Panc1 (cell line): ENCODE measurements at regions not wholly inside any gene's neighbourhood (a gene's known extent, or its start where the extent isn't known, plus 50 kb on each side); places are given as distances from the start of the nearest gene placed in this dataset.

ENCODE experiments used
- ATAC-seq: fragments of 200-7000 bp; cut with Tn5 transposase; 2 replicates; pipeline ENCODE4 v1.9.1; 2020; ENCODE audit warnings: mild to moderate bottlenecking, moderate library complexity
- BruUV-seq: library from RNA; stranded (reverse); fragments of 400-500 nt; replicated peaks from 2 replicates; lab custom pipeline; 2021; lab: Mats Ljungman, UMichigan
- CTCF ChIA-PET: fragments of 300-600 bp; sonication (Branson Sonifier 250); formaldehyde crosslinking; loops from one replicate; lab custom pipeline; 2022; ENCODE audit warnings: antibody characterized with exemption; lab: Charles Lee
- POLR2A ChIA-PET: fragments of 300-600 bp; sonication (Branson Sonifier 250); formaldehyde crosslinking; loops from one replicate; lab custom pipeline; 2022; ENCODE audit warnings: antibody characterized with exemption; lab: Charles Lee
- DNase-seq: peaks from one replicate; pipeline ENCODE4 v3.0.0-alpha.2; 2010; ENCODE audit warnings: low read depth, low spot score
- H3K27ac ChIP-seq: 2 replicates; pipeline ENCODE4 v1.5.1; 2011; ENCODE audit warnings: mild to moderate bottlenecking, low read length, inconsistent platforms
- H3K27me3 ChIP-seq: fragments of 200-500 bp; sonication (Bioruptor generic); 2 replicates; pipeline ENCODE4 v1.6.0; 2014; ENCODE audit warnings: low read length, inconsistent platforms; ENCODE audit not compliant: control insufficient read depth, insufficient read depth
- H3K36me3 ChIP-seq: fragments of 200-500 bp; sonication (Bioruptor generic); 2 replicates; pipeline ENCODE4 v1.5.1; 2014; ENCODE audit warnings: inconsistent platforms, mild to moderate bottlenecking, low read length, moderate library complexity; ENCODE audit not compliant: control insufficient read depth, insufficient read depth
- H3K4me1 ChIP-seq: 2 replicates; pipeline ENCODE4 v1.5.1; 2011; ENCODE audit warnings: inconsistent platforms, mild to moderate bottlenecking, low read length, moderate library complexity; ENCODE audit not compliant: control insufficient read depth, insufficient read depth
- H3K4me3 ChIP-seq, 2 experiments: 2 replicates each; pipeline ENCODE4 v1.5.1; 2011 to 2012; ENCODE audit warnings: low read depth in 2 of 2, low read length in 2 of 2, mild to moderate bottlenecking in 2 of 2, inconsistent platforms in 1 of 2, moderate library complexity in 1 of 2
- H3K9me3 ChIP-seq: fragments of 200-500 bp; sonication (Bioruptor generic); 2 replicates; pipeline ENCODE4 v1.5.1; 2014; ENCODE audit warnings: low read depth, mild to moderate bottlenecking, inconsistent platforms, low read length, moderate library complexity; ENCODE audit not compliant: control insufficient read depth, insufficient read depth
- CTCF ChIP-seq: fragments of 450-650 bp; IDR thresholded peaks from 2 replicates; pipeline ENCODE4 v1.5.1; 2017; ENCODE audit warnings: mild to moderate bottlenecking
- POLR2AphosphoS5 ChIP-seq: IDR thresholded peaks from 2 replicates; pipeline ENCODE4 v1.6.1; 2012; ENCODE audit warnings: mild to moderate bottlenecking, low read depth, low read length, moderate library complexity
- REST ChIP-seq, 2 experiments: IDR thresholded peaks; 2 replicates each; pipeline ENCODE4 v1.6.1; 2011 to 2012; ENCODE audit warnings: low read depth in 2 of 2, control low read depth in 1 of 2, low read length in 1 of 2, mild to moderate bottlenecking in 1 of 2, moderate library complexity in 1 of 2; ENCODE audit not compliant: insufficient read depth in 1 of 2
- SIN3A ChIP-seq: IDR thresholded peaks from 2 replicates; pipeline ENCODE4 v1.6.1; 2012; ENCODE audit warnings: low read depth, mild to moderate bottlenecking, low read length, moderate library complexity, borderline replicate concordance; ENCODE audit not compliant: insufficient read depth
- TCF7L2 ChIP-seq: IDR thresholded peaks from 2 replicates; pipeline ENCODE4 v1.6.1; 2011; ENCODE audit warnings: mild to moderate bottlenecking, low read depth, low read length, inconsistent platforms
- in situ Hi-C: cut with HindIII; loops from 2 replicates; pipeline ENCODE4 v1.10.0; 2016; ENCODE audit warnings: low sequenced_read_pairs, low pct_unique_long_range_greater_than_20kb
- intact Hi-C: fragments of 100-400 bp; cut with micrococcal nuclease; formaldehyde crosslinking; loops from one replicate; pipeline ENCODE4 v1.10.0; 2022; ENCODE audit not compliant: unreplicated experiment

- Histone ChIP-seq H3K9me3 (no peaks in the 10 kb centered on the region), H3K4me1 (no peaks in the 10 kb centered on the region), H3K27me3 (no peaks in the 10 kb centered on the region), H3K36me3 (no peaks in the 10 kb centered on the region), H3K4me3 (no peak overlapping the region), H3K27ac (no peak overlapping the region)
- no TSS peak for BruUV-seq
- ATAC-seq (no peak), DNase-seq (no peak)
- no peak for TF ChIP-seq TCF7L2
- no peak for TF ChIP-seq SIN3A
- TF ChIP-seq CTCF, result no peak
- no peak for TF ChIP-seq POLR2AphosphoS5
- no peak for TF ChIP-seq REST (IDR thresholded peaks at IDR 0.05; ENCODE audit: insufficient read depth in 1 of 2, low read depth in 2 of 2, low read length in 1 of 2)
- POLR2A ChIA-PET, result no interaction called here
- in situ Hi-C loops (no loop called here), intact Hi-C loops (no loop called here)
- CTCF ChIA-PET, result no interaction called here
These were observed 1597.8 kb downstream of the PLA2G4A start for GRCh38 chr1:188426561-188426960.

GRCh38 chr1:188427642-188428041 lies 1598.9 kb downstream of the PLA2G4A start:
- ATAC-seq (no peak), DNase-seq (no peak)
- Histone ChIP-seq H3K36me3 (no peaks in the 10 kb centered on the region), H3K4me1 (no peaks in the 10 kb centered on the region), H3K9me3 (no peaks in the 10 kb centered on the region), H3K27ac (no peak overlapping the region), H3K4me3 (no peak overlapping the region), H3K27me3 (no peaks in the 10 kb centered on the region)
- ChIA-PET CTCF (no interaction called here), POLR2A (no interaction called here)
- in situ Hi-C loops, result no loop called here
- TF ChIP-seq TCF7L2 (no peak), SIN3A (no peak), REST (IDR thresholded peaks at IDR 0.05; ENCODE audit: insufficient read depth in 1 of 2, low read depth in 2 of 2, low read length in 1 of 2) (no peak), CTCF (no peak)
- intact Hi-C loops, result no loop called here
- no TSS peak for BruUV-seq
